HG03439 (cell line): ENCODE measurements at regions not wholly inside any gene's neighbourhood (a gene's known extent, or its start where the extent isn't known, plus 50 kb on each side); places are given as distances from the start of the nearest gene placed in this dataset.

Source experiments
- ATAC-seq: cut with Tn5 transposase; IDR thresholded peaks from one replicate; pipeline ENCODE4 v1.9.1; 2021; ENCODE audit warnings: mild to moderate bottlenecking, moderate library complexity; ENCODE audit not compliant: unreplicated experiment

DNA sequence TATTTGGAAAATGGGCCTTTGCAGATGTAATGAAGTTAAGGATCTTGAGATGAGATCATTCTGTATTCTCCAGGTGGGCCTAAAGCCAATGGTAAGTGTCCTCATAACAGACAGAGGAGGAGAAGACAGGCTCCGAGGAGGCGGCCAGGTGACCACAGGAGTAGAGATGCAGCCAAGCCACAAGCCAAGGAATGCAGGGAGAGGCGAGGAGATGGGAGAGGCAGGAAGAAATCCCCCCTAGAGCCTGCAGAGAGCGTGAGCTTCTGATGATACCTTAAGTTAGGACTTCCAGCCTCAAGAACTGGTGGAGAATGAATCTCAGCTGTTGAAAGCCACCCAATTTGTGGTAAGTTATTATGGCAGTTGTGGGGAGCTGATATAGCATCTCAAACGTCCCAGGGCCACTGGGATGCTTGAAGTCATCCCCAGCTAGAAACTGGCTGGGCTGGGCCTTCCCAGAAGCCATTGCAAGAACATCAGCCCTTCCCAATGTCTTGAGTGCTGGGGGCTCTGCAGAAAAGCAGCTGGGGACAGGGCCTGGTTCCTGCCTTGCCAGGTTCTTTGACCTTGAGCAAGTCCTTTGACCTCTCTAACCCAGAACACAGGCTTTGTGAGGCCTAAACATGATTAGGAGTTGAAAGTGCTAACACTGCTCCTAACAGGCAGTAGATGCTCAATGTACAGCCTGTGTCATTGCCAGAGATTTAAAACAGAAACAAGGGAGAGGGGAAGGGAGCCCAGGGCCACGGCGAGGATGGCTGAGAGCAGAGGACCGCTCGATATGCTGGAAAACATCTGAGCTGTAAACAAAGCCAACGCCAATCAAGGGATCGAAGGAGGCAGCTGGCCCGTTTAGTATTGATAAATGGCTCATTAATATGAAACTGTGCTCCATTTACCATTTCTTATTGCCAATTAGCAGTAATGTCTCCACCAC, 632.3 kb downstream of the TBC1D22A start:
- no peak for ATAC-seq

DNA sequence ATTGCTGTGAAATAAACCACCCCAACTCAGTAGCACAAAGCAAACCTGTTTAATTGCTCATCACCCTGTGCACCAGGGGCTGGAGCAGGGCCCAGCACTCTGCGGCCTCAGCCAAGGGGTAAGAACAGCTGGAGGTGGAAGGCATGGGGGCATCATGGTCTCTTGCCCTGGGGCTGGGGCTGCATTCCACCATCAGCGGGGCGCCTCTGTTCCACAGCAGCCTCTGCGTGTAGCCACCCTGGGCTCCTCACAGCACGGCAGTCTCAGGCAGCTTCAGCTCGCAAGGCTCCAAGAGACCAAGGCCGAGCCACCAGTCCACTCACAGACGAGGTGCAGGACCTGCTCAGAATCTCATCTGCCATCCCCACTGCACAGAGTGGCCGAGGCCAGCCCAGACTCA, 630.7 kb downstream of the TBC1D22A start:
- ATAC-seq: no peak

DNA sequence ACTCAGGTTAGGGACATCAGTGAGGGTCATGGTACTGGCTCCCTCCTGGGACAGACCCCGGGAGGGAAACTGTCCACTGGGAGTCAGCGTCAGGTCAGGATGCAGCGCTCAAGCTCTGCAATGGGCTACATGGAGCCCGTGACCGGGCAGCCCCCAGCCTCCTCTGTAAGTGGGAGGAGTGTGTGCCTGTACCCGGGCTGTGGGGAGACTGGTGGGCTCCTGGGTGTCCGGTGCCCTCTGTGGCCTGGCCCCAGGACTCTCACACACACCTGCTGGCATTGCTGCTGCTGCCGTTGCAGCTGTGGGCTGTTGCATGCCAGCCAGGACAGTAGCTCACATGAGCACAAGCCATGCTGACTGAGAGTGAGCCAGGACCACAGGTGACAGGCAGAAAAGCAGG, 630.3 kb downstream of the TBC1D22A start:
- no peak for ATAC-seq

DNA sequence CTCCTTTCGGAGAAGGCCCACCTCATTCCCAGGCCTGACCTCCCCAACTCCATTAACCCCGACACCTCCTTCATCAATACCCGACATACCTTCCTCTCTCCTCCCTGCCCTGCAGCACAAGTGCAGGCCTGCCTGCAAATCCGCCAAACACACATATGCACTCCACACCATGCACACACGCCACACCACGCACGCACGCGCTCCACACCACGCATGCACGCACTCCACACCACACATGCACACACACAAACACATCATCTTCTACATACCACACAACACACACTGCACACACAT, 629.6 kb downstream of the TBC1D22A start:
- ATAC-seq: no peak

DNA sequence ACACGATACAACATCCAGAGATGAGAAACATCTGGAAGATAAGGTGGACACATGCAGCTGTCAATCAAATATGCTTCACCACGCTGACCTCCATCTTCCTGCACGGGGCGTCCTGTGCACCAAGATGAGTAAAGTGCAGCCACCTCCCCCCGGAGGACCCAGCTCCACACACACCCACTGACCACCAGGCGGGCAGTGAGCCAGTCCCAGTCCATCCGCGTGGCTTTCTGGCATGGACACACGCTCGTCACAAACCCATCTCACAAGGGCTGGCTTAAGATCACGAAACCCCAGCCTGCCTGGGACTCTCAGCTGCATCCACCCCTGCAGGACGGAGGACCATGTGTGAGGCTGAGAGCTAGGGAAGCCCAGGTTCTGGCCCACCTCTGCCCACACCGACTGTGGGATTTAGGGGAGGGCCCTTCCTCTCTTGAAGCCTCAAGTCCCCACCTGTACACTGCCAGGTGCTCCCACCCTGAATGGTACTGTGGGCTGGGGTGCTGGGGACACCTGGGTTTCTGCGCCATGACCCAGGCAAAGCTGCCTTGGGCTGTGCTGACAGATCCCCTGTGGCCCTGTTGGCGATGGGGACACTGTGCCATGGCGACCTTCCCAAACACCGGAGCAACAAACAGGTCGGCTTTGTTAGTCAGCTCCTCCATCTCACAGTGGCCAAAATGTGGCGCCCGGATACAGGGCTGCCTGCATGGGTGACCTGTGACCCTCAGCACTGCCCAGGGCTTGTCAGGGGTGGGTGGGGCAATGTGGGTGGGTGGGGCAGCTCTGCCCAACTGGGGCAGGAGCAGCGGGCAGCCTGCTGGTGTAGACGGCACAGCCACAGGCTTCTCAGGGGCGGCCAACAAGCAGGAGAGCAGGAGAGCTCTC, 629.0 kb downstream of the TBC1D22A start:
- no peak for ATAC-seq

DNA sequence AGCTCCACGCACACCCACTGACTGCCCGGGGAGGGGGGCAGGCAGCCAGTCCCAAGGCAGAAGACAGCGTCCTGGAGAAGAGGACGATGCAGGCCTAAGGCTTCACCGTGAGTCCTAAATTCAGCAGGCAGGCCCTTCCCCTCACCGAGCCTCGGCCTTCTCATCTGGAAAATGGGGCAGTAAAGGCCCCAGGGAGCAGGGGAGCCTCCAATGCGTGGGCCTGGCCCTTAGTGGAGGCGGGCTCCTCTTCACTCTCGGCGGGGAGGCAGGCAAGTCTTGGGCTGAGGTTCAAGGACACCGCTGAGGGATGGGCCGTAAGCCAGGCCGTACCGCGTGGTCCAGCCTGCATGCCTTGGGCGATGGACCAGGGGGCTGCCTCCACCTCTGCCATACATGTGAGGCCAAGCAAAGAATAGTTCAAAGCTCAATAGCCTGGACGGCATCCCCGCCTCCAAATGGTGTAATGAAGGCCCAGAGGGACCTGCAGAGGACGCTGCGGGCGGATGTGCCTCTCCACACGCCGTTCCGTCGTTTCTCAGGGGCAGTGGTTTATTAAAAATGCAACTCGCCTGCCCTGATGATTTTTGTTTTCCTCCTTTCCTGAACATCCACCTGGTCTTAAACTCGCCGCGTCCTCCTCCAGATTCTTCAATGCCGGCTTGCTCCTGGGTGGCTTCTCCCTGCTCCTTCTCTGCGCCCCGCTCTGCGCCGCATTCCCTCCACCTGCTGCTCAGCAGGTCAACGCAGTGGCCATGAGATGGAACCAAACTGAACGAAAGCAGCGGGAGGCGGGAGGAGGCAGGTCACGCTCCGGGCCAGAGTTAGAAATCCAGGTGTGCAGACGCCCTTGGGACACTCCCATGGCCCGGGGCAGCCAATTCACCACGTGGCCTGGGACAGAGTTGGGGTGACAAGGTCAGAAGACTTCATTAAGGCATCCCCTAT, 627.8 kb downstream of the TBC1D22A start:
- no peak for ATAC-seq

DNA sequence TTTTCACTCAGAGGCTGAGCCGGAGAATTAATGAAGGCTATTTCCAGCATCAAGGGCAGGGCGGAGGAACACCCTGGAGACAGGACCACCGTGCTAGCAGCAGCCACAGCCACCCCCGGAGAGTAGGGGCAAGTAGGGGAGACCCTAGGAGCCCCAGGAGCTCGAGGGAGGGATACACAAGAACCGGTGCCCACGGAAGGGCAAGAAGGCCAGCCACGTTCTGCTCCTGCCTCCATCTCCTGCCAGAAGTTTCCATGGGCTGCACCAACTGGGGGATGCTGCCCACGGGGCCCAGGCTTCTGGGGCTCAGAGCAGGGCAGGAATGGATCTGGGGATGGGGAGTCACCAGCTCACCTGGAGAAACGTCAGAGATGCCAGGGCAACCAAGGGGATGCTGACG, 626.8 kb downstream of the TBC1D22A start:
- ATAC-seq: no peak

DNA sequence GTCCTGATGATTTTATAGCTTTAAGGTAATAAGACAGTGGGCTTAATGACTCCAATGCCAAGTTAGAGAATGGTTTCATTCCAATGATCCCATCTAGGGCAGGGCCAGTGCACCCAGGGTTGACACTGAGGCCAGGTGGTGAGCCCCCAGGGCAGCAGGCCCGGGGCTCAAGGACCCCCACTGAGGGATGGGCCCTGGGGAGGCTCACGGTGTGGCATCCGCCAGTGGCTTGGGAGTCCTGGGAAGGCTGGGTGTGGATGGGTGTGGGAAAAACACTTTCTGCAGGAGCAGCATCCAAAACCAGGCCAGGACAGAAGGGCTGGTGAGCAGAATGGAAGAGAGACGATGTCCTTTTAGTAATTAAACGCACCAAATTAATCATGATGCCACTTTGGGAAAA, 626.3 kb downstream of the TBC1D22A start:
- ATAC-seq: no peak

DNA sequence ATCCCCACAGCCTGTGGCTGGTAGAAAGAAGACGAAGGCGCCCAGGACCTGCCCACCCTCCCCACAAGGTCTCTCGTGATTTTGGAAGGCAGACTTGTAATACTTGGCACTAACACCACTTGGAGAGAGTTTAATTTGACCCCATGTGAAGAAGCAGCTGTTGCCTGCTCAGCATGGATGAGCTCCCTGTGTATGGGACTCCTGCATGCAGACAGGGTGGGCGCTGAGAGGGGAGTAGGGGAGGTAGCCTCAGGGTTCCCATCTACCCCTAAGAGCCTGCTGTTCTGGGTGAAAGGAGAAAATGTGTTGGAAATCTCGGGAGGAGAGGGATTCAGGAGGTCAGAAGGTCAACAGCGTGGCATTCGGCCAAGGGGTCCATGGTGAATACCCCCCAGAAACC, 625.9 kb downstream of the TBC1D22A start:
- no peak for ATAC-seq

DNA sequence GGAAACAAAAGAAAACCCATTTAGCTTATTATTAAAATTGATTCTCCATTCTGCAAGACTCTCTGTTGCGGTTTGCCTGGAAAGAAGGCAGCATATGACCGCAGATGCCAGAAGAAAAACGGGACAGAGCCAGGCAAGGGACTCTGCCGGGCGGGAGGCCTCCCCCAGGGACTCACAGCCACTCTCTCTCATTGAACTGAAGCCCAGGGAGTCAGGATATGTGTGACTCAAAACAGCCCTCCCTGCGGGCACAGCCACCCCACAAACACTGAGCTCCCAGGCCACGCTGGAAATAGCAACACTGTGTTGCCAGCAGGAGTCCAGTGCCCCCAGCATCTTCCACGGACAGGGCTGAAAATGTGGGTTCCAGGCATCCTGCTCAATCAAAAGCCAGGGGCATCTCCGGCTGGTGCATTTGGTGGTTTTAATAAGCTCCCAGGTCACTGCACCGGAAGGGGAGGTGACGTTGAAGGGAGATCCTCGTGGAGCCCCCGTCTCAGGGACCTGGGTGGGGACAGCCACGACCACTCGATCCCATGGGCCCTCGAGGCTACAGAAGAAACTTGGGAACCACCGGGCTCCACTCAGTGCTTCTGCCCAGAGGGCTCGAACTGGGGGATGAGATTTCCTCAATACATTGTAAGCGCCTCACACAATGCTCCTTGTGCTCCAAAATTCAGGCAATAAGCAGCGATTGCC, 624.5 kb downstream of the TBC1D22A start:
- ATAC-seq: no peak

DNA sequence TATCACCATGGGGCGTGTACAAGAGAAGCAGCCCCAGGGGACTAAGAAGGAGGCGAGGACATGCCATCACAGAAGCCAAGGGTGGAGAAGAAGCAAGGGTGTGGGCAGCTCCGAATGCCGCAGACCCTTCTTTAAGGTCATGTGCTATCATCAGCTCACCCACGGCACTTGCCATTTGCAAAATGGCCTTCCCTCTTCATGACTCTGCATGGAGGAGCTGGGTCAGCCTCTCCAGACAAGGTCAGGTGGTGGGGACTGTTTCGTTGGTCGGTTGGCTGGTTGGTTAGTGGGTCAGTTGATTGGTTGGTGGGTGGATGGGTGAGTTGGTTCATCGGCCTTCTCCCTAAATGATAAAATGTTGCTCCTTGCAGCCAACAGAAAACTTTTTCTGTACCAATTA, 622.5 kb downstream of the TBC1D22A start:
- no peak for ATAC-seq

DNA sequence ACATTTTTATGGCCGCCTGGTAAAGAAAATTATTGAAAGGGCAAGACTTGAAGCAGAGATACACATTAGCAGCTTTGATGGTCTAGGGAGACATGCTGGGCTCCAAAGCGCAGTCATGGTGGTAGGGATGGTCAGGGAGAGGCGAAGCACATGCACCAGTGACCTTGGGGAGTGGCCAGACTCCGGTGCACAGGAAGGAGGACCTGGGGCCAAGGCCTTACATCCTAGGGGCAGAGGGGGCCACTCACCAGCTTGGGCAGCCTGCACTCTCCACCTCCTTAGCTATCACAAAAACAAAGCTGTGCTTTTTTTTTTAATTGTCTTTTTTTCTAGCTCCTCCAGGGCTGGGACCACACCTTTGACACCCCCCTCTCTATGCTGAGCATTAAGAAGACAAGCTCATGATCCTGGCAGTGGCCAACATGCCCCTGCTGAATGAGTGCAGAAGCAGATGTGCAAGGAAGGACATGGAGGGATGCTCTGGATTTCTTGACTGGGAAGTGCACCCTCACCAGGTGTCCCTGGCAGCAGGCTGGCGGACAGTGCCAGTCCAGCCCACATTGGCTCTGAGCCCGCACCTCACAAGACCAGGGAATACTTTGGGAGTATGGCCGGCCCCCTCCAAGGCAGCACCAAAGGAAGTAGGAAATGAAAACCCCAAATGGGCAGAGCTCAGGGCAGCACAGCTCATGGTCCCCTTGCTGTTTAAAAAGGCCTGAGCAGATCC, 619.9 kb downstream of the TBC1D22A start:
- ATAC-seq: no peak

DNA sequence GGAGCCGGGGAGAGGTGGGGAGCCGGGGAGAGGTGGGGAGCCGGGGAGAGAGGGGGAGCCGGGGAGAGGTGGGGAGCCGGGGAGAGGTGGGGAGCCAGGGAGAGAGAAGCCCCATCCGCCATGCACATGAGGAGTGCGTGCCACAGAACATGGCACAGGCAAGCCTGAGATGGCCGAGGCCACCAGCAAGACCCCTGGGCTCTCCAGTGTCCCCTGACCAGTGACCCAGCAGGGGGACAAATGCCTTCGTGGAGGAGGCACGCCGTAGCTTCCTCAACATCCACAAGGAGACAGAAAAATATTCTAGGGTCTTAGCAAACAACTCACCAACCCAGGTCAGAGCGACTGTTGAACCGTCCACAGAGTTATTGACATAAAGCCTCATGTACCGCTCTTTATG, 618.8 kb downstream of the TBC1D22A start:
- ATAC-seq: no peak

DNA sequence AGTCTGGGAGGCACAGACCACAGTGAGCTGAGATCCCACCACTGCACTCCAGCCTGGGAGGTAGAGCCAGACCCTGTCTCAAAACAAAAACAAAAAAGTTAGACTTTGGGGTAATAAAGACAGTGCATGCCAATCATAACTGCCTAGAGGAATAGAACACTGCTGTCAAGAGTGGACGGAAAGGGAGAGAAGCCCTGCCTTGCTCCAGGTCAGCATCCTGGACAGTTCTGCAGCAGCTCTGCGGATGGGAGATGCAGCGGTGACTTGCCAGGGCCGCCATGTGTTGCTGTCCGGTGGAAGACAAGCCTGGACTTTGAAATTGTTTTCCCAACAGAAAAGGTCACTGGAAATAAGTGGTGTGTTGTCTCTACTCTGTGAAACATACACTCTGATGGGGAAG, 618.2 kb downstream of the TBC1D22A start:
- no peak for ATAC-seq

DNA sequence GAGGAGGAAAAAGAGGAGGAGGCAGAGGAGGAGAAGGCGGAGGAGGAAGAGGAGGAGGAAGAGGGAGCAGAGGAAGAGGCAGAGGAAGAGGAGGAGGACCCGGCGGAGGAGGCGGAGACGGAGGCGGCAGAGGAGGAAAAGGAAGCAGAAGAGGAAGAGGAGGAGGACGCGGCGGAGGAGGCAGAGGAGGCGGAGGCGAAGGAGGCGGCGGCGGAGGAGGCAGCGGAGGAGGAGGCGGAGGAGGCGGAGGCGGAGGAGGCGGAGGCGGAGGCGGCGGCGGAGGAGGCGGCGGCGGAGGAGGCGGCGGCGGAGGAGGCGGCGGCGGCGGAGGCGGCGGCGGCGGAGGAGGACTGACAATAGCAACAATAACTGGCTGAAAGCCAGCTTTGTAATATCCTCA, 616.6 kb downstream of the TBC1D22A start:
- ATAC-seq: no peak

DNA sequence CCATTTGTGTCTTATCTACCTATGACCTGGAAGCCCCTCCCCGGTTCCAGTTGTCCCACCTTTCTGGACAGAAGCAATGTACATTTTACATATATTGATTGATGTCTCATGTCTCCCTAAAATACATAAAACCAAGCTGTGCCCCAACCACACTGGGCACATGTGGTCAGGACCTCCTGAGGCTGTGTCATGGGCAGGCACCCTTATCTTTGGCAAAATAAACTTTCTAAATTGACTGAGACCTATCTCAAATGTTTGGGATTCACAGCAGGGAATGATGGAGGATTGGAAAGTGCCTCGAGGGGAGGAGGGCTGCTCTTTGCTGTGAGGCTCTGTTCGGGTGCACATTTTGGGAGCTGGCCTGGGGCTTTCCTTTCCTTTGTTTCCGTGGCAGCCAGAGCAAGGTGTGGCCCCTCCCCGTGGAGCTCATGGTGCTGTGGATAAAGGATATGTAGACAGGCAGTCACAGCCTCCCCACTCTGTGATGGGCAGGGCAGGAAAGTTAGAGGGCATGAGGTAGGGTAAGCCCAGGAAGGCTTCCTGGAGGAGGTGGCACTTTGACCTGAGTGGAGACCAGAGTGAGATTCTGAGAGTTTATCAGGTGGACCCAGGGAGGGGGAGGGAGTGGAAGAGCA, 615.6 kb downstream of the TBC1D22A start:
- ATAC-seq: no peak

DNA sequence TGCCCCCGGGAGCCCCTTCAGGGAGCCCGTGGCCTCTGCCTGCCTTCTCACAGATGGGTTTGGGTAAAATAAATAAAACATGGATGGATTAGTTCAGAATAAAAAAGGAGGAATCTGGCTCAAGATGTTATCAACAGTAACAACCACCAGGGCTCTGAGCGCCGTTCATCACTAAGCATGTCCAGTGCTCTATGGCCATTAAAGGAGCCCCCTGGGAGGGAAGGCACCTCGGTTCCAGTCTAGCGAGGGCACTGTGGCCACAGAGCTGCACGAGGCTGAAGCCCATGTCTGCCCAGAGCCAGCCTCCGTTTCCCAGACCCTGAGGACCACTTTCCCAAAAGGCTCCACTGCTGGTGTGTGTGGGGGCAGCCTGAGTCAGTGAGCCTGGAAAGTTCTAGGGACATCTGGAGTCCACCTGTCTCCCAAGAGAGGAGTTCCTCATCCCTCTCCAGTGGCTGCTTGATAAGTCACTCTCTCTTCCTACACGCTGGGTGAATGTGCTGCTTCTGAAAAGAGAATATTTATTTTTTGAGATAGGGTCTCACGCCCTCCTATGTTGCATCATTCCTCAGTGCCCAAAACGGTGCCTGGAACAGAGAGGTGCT, 614.6 kb downstream of the TBC1D22A start:
- ATAC-seq: no peak

DNA sequence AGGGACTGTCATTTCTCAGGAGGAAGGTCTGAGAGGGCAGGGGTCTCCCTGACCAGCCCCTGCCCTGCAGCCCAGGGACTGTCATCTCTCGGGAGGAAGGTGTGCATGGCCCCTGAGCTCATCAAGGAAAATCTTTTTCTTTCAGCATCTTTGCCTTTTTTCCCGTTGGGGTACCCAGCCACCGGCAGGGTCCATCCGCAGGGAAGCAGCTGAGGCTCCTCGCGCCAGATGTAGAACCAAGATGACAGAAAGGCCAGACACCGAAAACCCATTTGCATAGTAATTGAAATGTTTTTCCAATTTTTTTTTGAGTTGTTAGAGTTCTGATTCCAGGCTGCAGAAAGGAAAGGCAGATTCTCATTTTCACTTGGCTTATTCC, 613.9 kb downstream of the TBC1D22A start:
- no peak for ATAC-seq
